ENCODE measurements at regions not wholly inside any gene's neighbourhood (a gene's known extent, or its start where the extent isn't known, plus 50 kb on each side); places are given as distances from the start of the nearest gene placed in this dataset.

DNA sequence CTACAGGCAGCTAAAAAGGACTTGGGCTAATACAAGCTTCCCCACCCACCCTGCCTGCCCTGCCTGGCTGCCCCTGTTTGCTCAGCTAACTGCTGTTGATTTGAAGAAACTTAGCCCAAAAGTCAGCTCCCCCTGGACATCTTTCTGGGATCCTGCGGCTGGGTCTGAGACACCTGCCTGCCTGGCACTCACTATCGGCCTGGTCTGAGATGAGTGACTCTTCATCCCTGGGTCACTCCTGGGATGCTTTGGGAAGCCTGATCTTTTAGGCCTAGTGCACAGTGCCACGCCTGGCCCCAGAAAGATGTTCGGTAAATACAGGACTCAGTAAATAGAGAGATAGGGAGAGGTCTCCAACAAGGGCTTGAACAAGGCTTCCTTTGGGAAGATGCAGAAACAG is 211.3 kb upstream of the DIO3 start:
- CTCF ChIA-PET = no interaction called here
- no peak for DNase-seq (ENCODE audit: low read depth, low spot score)
- POLR2A ChIA-PET = no interaction called here
- TF ChIP-seq, protein P1, sequence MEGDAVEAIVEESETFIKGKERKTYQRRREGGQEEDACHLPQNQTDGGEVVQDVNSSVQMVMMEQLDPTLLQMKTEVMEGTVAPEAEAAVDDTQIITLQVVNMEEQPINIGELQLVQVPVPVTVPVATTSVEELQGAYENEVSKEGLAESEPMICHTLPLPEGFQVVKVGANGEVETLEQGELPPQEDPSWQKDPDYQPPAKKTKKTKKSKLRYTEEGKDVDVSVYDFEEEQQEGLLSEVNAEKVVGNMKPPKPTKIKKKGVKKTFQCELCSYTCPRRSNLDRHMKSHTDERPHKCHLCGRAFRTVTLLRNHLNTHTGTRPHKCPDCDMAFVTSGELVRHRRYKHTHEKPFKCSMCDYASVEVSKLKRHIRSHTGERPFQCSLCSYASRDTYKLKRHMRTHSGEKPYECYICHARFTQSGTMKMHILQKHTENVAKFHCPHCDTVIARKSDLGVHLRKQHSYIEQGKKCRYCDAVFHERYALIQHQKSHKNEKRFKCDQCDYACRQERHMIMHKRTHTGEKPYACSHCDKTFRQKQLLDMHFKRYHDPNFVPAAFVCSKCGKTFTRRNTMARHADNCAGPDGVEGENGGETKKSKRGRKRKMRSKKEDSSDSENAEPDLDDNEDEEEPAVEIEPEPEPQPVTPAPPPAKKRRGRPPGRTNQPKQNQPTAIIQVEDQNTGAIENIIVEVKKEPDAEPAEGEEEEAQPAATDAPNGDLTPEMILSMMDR (IDR thresholded peaks at IDR 0.05; ENCODE audit: insufficient read depth, low read length, missing control alignments) = no peak
- H3K4me3 ChIP-seq (ENCODE audit: low read depth, low read length) = no peak overlapping the region

DNA sequence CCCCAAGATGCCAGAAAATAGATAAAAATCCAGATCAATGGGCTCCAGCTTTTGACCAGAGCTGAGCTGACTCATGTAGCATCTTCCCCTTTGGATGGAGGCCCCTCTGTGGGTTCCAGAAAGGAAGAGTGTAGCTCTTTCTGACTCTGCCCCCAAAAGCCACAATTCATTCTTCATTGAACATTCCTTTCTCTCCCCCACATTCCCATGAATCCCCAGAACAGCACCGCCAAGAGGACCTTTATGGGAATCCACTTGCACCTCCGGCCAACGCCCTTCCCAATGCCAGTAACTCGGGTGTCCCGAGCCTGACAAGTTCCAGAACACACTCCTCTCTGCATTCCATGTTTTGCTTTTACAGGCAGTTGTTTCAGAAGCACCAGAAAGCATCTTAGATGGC is 210.6 kb upstream of the DIO3 start:
- H3K4me3 ChIP-seq (ENCODE audit: low read depth, low read length) = no peak overlapping the region
- CTCF ChIA-PET = no interaction called here
- TF ChIP-seq, protein P1 (IDR thresholded peaks at IDR 0.05; ENCODE audit: insufficient read depth, low read length, missing control alignments) = no peak
- no peak for DNase-seq (ENCODE audit: low read depth, low spot score)
- POLR2A ChIA-PET = no interaction called here

DNA sequence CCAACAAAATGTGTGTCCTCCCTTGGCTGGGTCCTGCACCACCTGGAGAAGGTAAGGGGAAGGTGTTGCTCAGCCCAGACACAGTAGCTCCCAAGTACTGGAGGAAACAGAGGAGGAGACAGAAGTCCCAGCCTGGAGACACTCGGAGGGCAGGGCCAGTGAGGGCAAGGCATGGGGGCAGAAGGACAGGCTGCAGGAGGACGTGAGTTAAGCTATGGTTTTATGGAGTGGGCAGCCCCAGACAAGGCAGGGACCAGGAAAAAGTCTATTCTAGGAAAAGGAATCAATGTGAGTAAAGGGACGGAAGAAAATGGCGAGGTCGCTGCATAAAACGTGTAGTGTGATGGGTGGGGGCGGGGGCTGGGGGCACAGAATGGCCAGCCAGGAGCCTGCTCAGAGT is 210.1 kb upstream of the DIO3 start:
- no peak overlapping the region for H3K4me3 ChIP-seq (ENCODE audit: low read depth, low read length)
- no peak for DNase-seq (ENCODE audit: low read depth, low spot score)
- POLR2A ChIA-PET = no interaction called here
- CTCF ChIA-PET = no interaction called here
- TF ChIP-seq, protein P1 (IDR thresholded peaks at IDR 0.05; ENCODE audit: insufficient read depth, low read length, missing control alignments) = no peak

DNA sequence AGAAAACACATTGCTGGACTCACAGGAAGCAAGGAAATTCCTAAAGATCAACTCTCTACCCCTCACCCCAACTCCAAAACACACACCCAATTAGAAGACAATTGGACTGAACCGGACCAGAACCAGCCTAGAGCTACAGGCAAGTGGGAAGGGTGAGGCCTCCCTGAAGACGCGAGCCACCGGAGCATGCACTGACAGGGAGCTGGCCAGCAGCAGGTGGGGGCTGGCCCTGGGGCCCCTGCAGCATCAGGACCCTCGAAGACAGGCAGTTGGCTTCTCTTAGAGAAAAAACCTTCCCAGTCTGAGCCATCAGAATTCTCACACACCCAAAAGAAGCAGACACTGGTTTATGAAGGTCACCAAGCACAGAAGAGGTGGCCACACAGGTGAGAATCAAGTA is 209.5 kb upstream of the DIO3 start:
- ChIA-PET CTCF (no interaction called here), POLR2A (no interaction called here)
- DNase-seq (ENCODE audit: low read depth, low spot score) = no peak
- TF ChIP-seq, protein P1 (IDR thresholded peaks at IDR 0.05; ENCODE audit: insufficient read depth, low read length, missing control alignments) = no peak
- no peak overlapping the region for H3K4me3 ChIP-seq (ENCODE audit: low read depth, low read length)

DNA sequence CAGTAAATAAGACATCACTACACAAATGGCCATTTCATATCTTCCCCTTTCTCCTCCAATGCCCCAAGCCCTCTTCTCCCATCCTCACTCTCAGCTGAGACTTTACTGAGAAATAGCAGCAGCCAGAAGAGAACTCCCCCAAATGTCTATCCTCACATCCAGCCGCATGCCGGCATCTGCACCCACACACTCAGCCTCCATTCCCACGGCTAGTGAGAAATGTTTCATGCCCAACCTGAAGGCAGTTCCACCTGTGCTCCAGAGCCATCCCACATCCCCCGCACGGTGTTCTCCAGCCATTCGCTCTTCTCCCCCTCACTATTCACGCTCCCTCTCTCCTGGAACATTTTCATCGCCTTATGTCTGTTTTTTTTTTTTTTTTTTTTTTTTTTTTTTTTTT is 208.7 kb upstream of the DIO3 start:
- DNase-seq (ENCODE audit: low read depth, low spot score) = no peak
- no peak overlapping the region for H3K4me3 ChIP-seq (ENCODE audit: low read depth, low read length)
- CTCF ChIA-PET = no interaction called here
- POLR2A ChIA-PET = no interaction called here
- TF ChIP-seq, protein P1 (IDR thresholded peaks at IDR 0.05; ENCODE audit: insufficient read depth, low read length, missing control alignments) = no peak

DNA sequence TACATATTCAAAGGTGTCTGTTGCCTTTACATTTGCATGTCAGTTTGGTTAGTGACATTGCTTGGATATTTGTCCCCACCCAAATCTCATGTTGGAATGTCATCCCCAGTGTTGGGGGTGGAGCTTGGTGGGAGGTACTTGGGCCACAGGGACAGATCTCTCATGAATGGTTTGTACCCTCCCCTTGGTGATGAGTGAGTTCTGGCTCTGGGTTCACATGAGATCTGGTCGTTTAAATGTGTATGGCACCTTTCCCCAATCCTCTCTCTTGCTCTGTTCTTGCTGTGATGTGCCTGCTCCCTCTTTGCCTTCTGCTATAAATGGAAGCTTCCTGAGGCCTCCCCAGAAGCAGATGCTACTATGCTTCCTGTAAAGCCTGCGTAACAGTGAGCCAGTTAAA is 207.9 kb upstream of the DIO3 start:
- CTCF ChIA-PET = no interaction called here
- TF ChIP-seq, protein P1 (IDR thresholded peaks at IDR 0.05; ENCODE audit: insufficient read depth, low read length, missing control alignments) = no peak
- H3K4me3 ChIP-seq (ENCODE audit: low read depth, low read length) = no peak overlapping the region
- no peak for DNase-seq (ENCODE audit: low read depth, low spot score)
- POLR2A ChIA-PET = no interaction called here

Measured in AG04449 (cell line).